ENCODE measurements at regions not wholly inside any gene's neighbourhood (a gene's known extent, or its start where the extent isn't known, plus 50 kb on each side); places are given as distances from the start of the nearest gene placed in this dataset.

DNA sequence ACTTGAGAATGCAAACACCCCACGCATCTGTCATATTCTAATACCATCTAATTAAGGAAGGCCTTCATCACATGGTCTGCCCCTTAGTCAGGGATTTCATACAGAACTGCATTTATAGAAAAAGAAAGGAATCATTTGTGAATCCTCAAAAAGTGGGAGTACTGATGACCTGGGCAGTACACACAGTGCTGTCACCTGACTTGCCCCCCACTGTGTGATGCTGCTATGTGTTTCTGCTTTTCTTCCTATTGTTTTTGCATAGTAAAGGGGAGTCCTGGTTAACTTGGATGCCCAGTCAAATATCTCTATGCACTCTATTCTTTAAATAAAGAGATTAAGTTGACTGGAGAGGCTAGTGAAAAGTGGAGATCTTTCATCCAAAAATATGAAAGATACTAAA, 1921.2 kb upstream of the PRR20A start:
- no peak for DNase-seq (ENCODE audit: extremely low spot score)
- ChIA-PET POLR2A (no interaction called here), CTCF (no interaction called here)
- no peak for TF ChIP-seq CTCF (IDR thresholded peaks at IDR 0.05; ENCODE audit: control extremely low read depth, extremely low read depth, low read depth, missing control alignments)

DNA sequence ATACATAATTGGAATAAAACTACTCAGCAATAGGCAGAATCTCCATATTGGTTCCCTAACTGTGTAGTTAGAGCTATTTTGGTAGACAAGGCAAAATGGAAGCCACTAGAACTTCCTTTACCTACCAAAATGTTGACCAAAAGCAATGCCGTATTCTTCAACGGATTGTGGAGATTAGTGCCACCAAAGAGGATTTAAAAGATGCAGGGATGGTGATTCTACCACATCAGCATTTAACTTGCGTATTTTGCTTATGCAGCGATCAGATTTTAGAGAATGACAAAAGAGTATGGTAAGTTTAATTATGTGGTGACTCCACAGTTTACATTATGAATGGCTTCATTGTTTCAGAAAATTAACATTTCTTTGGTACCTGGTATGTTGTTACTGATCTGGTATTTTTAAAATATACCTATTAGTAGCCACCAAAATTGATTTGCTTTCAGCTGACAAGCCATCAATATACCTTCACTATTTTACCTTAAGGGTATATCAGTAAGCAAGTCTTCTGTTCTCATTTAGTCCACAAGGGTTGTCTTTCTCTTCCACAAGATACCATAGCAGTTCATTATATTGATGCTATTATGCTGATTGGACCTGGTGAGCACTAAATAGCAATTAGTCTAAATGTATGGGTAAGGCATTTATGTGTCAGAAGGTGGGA, 1910.7 kb upstream of the PRR20A start:
- no peak for DNase-seq (ENCODE audit: extremely low spot score)
- CTCF ChIA-PET = no interaction called here
- POLR2A ChIA-PET = no interaction called here
- TF ChIP-seq CTCF (IDR thresholded peaks at IDR 0.05; ENCODE audit: control extremely low read depth, extremely low read depth, low read depth, missing control alignments) = no peak

DNA sequence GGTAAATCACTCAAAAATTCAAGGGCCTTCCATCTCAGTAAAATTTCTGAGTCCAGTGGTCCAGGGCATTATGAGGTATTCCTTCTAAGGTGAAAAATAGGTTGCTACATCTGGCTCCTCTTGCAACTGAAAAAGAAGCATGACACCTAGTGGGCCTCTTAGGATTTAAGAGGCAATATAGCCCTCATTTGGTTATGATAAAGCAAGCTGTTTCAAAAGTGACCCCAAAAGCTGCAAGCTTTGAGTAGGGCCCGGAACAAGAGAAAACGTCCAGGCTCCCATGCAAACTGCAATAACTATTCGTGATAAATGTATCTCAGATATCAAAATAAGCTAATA, 1910.2 kb upstream of the PRR20A start:
- CTCF ChIA-PET = interaction anchor here (1.6 kb wide), 1 partner anchor 15 kb away, joined by 3 read pairs; no protein-coding TSS in a partner anchor
- POLR2A ChIA-PET = no interaction called here
- DNase-seq (ENCODE audit: extremely low spot score) = no peak
- TF ChIP-seq CTCF (IDR thresholded peaks at IDR 0.05; ENCODE audit: control extremely low read depth, extremely low read depth, low read depth, missing control alignments) = no peak

- no peak for TF ChIP-seq CTCF (IDR thresholded peaks at IDR 0.05; ENCODE audit: control extremely low read depth, extremely low read depth, low read depth, missing control alignments)
- DNase-seq (ENCODE audit: extremely low spot score) = no peak
- CTCF ChIA-PET = no interaction called here
Measured at GRCh38 chr13:55234311-55234710, 1906.4 kb upstream of the PRR20A start.

GRCh38 chr13:55245005-55245644, 1895.6 kb upstream of the PRR20A start:
- CTCF ChIA-PET = interaction anchor here (1.4 to 1.7 kb wide), 2 partner anchors 14 to 20 kb away, joined by 3 read pairs; no protein-coding TSS in a partner anchor
- no peak for DNase-seq (ENCODE audit: extremely low spot score)
- POLR2A ChIA-PET = no interaction called here

More at GRCh38 chr13:55234311-55234710, 1906.4 kb upstream of the PRR20A start:
- POLR2A ChIA-PET = no interaction called here

DNA sequence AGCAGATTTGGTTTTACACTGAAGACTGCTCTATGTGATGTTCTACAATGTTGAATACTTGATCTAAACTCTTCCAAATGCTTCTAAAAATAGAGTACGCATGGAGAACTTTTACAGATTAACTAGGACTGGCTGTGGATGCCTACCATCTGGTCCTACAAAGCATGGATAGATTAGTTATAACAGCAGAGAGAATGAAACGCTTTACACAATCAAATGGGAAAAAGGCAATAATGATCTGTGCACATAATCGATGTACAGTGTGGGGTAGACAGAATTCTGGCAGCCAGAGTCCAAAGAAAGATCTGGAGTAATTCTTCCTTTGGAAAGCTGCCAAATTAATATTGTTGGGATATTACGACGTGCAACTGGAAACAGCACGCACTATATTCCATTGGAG, 1885.5 kb upstream of the PRR20A start:
- DNase-seq (ENCODE audit: extremely low spot score) = no peak
- CTCF ChIA-PET = no interaction called here
- TF ChIP-seq CTCF (IDR thresholded peaks at IDR 0.05; ENCODE audit: control extremely low read depth, extremely low read depth, low read depth, missing control alignments) = no peak
- POLR2A ChIA-PET = no interaction called here

More at GRCh38 chr13:55245005-55245644, 1895.6 kb upstream of the PRR20A start:
- TF ChIP-seq CTCF (IDR thresholded peaks at IDR 0.05; ENCODE audit: control extremely low read depth, extremely low read depth, low read depth, missing control alignments) = peak; percentile 10
